NCI-H2171 treated with DMSO at 0.1 percent for 48 hours (cell line): ENCODE measurements at regions not wholly inside any gene's neighbourhood (a gene's known extent, or its start where the extent isn't known, plus 50 kb on each side); places are given as distances from the start of the nearest gene placed in this dataset.

ENCODE experiments used
- DNase-seq: peaks from one replicate; lab custom pipeline; 2025; lab: John Stamatoyannopoulos, UW

DNA sequence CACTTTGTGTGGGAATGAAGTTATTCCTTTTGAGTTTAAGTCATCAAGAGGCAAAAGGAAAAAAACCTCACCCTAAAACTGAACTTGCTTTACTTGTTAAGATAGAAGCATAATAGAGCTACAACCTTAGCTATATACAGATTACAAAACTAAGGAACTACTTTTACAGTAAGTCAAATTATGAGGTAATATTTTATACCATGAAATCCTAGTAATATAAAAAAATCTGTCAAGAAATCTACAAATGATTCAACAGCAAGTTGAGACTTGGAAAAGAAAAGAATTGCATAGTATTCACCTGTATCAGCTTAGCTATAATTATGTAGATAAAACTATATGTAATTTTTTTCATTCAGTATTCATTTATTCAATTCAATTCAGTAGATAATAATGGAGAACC, 335.3 kb downstream of the KLF5 start:
- DNase-seq = no peak

DNA sequence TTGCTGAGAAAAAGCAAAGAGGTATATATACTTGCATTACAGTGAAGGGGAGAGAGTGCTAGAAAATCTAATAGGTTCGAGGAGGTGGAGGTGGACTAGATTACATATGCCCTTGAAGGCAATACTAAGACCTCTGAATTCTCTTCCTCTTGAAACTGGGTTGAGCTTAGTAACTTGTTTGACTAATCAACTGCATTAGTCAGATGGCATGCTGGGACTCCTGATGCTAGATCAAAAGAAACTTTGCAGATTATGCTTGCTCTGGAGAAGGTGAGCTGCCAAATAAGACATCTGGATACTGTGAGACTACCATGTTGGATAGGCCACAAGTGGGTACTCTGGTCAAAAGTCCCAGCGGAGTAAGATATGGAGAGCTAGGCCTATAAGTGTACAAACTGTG, 331.3 kb downstream of the KLF5 start:
- no peak for DNase-seq

DNA sequence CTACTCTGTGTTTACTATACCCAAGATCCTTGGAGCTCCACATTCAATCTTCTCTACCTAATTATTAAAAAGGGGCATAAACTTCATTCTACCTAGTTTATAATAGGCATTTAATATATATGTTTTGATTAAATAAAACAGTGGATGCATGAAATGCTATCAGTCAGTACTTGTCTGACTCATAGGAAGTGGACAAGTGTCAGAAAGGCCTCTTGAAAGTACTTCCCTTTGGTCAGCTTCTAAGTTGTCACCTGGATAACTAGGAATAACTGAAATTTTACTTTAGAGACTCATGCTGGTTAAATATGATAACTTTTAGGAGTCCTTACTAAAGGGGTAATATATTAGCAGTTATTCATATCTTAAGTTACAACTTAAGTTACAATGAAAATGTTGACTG, 329.8 kb downstream of the KLF5 start:
- no peak for DNase-seq

DNA sequence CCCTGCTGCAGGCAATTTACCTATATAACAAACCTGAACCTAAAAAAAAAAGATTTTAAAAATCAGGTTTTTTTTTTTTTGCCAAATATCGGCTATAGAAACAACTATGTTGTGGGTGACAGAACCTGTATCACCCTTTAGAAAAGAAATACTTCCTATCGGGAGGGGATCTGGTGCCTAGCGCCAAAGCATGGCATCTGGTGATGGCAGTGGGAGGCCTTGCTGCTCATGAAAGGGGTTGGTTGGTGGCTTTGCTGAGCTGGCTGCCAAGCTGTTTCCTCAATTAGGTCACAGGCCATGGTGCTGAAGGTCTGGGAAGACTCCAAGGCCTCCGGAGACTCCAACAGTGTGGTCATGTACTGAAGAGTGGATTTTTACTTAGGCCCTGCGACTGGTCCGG, 328.5 kb downstream of the KLF5 start:
- DNase-seq = no peak

DNA sequence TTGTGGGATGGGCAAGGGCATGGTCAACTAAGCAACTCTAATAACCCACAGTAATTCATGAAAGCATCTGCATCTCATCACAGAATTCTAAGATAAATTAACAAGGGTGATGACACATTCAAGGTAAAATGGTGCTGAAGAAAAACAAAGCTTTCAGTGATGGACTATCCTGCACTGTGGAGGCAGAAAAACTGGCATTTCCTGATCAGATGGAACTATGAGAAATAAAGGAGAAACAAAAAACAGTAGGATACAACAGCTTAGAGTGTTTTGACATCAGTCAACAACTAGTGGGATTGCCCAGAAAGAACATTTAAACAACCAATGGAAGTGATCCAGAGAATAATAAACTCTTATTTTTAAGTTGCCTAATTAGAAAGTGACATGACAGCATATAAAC, 327.0 kb downstream of the KLF5 start:
- DNase-seq = no peak

- no peak for DNase-seq
These were observed 314.1 kb downstream of the KLF5 start for GRCh38 chr13:73372666-73373627.

DNA sequence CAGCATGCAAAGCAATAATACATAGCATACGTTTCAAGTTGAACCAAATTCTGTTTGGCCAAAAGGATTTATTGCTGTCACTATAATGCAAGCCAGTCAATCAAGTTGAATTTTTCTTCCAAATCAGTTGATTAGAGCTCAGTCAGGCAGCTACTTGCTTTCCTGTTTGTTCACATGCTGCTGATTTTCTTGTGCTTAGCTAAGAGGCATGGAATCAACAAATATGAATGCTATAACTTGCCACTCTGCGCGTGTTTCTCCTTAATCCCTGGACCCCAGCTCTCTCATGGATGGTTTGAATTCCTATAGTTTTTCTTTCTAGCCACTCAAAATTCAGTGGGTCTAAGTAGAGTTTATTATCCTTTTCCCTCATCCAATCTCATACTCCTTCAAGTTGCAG, 311.3 kb downstream of the KLF5 start:
- no peak for DNase-seq

DNA sequence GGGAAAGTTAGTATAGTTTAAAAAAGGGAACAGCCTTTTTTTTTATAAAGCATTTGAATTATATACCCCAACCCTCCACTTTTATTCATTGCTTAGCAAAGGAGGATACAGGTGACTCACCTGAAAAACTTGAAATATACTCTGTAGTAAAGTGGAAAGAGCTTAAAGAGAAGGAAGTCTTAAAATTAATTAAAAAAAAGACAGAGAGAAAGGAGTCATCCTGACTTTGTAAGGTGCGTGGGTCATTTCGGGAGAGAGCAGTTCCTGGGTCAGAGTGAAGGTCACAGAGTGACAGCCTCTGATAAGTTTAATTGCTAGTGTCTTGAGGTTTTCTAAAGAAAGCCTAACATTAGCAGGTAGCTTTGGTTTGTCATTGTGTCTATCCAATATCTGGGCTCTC, 310.3 kb downstream of the KLF5 start:
- DNase-seq = no peak

DNA sequence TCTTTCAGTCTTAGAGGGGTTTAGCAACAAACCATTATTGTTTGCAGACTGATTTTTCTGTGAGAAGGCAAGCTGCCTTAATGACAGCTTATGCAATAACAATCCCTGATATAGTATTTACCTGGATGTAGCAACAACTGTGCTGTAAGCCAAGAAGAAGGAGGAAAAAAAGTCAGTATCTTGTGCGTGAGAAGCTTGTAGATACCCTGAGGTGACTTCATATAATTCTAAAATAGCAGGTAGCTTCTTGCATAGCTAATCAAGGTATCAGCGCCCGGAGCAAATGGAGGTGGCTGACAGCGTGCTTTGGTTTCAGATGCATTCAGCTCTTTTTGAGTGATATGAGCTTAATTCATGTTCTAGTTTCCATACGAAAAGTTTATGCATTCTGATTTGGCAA, 309.8 kb downstream of the KLF5 start:
- no peak for DNase-seq

- no peak for DNase-seq
These were observed 309.1 kb downstream of the KLF5 start for GRCh38 chr13:73367886-73368285.

DNA sequence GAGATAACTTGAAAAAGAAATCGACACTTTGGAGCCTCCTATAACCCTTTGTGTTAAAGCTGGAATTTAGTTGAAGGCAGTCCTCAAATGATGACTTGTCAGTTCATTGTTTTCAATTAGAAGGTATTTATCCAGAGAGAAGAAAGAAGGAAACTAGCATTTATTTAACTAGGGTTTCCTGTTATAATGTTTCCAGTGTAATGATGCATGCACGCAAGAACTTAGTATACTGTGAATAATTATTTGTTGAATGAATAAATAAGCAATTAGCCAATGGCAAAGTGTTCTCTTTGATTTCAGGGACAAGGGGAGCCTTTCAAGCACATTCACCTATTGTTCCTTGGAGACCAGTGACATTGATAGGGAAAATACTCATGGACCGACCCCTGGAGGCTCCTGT, 307.4 kb downstream of the KLF5 start:
- DNase-seq = no peak

DNA sequence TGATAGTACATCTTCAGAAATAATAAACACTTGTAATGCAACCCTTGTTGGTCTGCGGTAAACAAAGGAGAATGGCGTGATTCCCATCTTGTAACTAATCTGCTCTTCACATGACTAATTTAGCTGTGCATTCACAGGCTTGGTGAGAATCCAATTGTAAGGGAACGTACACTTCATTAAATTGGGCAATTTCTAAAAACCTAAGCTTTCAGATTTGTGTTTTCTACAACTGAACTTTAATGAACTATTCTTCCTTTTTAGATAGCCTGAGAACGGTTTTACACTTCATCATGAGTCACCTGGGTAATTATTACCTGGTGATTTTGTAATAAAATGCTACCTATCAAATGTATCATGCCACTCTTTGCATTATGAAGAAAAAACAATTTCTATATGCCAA, 306.9 kb downstream of the KLF5 start:
- DNase-seq = no peak

DNA sequence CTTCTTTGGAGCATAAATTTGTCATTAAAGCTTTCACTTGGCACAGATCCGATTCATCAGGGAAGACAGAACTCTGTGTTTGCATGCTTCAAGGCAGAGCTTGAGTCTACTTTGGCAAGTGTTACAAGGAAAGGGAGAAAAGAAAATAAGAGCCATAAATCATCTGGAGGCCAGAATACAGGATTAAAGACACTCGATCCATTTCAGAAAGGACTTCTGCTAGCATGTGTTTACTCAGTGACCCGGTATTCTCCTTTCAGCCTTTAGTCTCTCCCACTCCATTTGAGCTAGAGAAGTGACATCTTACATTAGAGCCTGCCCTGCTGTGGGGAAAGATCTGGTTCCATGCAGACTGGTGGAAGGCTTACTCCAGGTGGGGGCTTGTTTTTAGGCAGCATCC, 306.4 kb downstream of the KLF5 start:
- no peak for DNase-seq

- DNase-seq = no peak
These were observed 305.9 kb downstream of the KLF5 start for GRCh38 chr13:73364736-73365135.

DNA sequence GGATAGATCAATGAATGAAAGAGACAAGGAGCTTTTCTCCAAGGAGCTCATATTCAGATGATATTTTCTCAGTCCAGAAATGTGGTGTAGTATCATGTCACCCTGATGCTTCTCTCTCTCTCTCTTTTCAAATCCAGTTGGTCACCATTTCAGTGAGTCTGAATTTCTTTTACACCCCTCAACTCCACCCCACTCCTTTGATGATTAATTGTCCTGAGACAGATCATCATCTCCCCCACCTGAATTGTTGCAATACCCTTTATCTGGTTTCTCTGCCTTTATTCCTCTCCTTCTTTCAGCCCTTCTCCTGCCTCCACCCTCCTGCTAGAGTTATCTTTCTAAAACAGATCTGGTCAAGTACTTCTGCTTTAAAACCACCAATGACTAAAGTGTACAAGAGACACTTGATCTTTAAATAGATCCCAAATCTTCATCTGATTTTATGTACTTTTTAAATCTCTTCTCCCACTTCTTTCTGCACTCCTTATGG, 299.8 kb downstream of the KLF5 start:
- DNase-seq = no peak

GRCh38 chr13:73355134-73355533, 296.3 kb downstream of the KLF5 start:
- no peak for DNase-seq

DNA sequence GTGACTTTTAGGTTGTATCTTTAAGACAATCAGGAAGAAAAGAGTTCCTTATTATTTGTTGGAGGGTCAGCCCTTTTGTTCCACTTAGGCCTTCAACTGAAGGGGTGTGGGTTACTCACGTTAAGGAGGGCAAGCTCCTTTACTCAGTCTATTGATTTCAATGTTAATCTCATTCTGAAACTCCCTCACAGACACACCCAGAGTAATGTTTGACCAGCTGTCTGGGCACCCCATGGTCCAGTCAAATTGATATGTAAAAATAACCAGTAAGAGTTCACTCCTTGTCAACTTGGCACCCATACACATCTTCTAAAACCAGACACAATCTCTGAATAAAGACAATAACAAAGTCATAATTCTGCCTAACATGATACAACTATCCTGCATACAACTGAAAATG, 292.9 kb downstream of the KLF5 start:
- DNase-seq = no peak

- DNase-seq = no peak
These were observed 282.9 kb downstream of the KLF5 start for GRCh38 chr13:73341748-73342147.

- no peak for DNase-seq
These were observed 281.3 kb downstream of the KLF5 start for GRCh38 chr13:73340069-73340468.

DNA sequence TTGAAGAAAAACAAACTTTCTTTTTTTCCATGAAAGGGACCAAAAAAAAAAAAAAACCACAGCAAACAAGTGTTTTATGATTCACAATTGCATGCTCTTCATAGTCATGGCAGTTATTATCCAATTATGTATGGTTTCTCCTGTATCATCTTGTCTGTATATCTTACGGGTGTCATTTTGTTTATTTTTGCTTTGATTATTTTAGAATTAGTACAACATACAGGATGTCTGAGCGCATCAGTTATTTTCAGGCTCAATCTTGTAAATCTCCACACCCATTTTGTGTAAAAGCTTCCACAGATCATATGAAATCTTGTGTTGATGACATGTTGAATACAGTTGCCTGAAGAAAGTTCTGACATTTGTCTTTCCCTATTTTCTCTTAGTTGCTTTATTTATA, 280.3 kb downstream of the KLF5 start:
- DNase-seq = no peak

DNA sequence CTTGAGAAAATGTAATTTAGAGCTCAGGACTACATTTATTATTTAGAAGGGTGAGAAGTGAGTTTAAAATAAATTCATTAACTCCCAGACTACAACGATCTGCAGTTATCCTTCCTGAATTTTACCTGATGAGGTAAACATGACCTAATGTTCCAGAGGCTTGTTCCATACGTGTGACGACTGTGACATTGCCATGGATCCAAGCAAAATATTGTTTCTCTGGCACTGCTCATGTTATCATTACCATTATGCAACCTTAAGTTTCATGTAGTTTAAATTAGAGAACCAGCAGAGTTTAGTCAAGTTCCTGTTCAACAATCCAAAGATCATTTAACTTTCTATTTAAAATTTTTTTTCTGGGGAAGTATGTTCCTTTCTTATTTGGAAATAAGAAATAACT, 279.6 kb downstream of the KLF5 start:
- DNase-seq = no peak

- no peak for DNase-seq
These were observed 278.7 kb downstream of the KLF5 start for GRCh38 chr13:73337532-73337931.

DNA sequence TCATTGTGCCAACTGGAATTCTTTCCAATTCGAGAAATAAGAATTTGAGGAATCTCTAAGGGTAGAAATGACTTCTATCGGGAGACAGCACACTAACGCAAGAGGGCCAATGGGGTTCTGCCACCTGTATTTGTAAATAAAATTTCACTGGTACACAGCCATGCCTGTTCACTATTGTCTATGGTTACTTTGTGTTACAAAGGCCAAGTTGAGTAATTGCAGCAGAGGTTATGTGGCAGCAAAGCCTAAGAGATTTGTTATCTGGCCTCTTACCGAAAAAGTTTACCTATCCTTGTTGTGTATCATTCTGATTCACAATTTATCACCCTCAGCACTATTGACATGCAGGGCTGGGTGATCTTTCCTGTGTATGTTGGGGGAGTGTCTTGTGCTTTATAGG, 278.0 kb downstream of the KLF5 start:
- no peak for DNase-seq

- no peak for DNase-seq
These were observed 277.1 kb downstream of the KLF5 start for GRCh38 chr13:73335944-73336343.
